OCI-LY3 (cell line): ENCODE measurements at regions not wholly inside any gene's neighbourhood (a gene's known extent, or its start where the extent isn't known, plus 50 kb on each side); places are given as distances from the start of the nearest gene placed in this dataset.

ENCODE experiments used
- CTCF ChIP-seq: fragments of 200-600, 300-600 bp; sonication (generic); IDR thresholded peaks from 2 replicates; pipeline ENCODE4 v1.5.1; 2014; ENCODE audit warnings: antibody characterized with exemption, low read length, low read depth
- EZH2phosphoT487 ChIP-seq: fragments of 200-600 bp; shearing (Covaris generic); IDR thresholded peaks from 2 replicates; pipeline ENCODE4 v1.6.1; 2018; ENCODE audit warnings: antibody characterized with exemption, mixed run types, low read depth

- no peak for TF ChIP-seq CTCF
- TF ChIP-seq EZH2phosphoT487 = no peak
Measured at GRCh38 chr13:58721273-58721672, 1089.7 kb downstream of the PCDH17 start.
